PC-3 (cell line): ENCODE measurements at regions not wholly inside any gene's neighbourhood (a gene's known extent, or its start where the extent isn't known, plus 50 kb on each side); places are given as distances from the start of the nearest gene placed in this dataset.

Source experiments
- EZH2 ChIP-seq: fragments of 300-600 bp; sonication (generic); IDR thresholded peaks from one replicate; pipeline ENCODE4 v1.6.1; 2017; ENCODE audit warnings: antibody characterized with exemption, mild to moderate bottlenecking, low read length; ENCODE audit not compliant: unreplicated experiment
- TF ChIP-seq, protein P1 (sequence below): fragments of 300-600 bp; sonication (generic); conservative IDR thresholded peaks from 2 replicates; pipeline ENCODE4 v1.5.1; 2017; ENCODE audit warnings: antibody characterized with exemption, low read depth, mild to moderate bottlenecking, low read length

DNA sequence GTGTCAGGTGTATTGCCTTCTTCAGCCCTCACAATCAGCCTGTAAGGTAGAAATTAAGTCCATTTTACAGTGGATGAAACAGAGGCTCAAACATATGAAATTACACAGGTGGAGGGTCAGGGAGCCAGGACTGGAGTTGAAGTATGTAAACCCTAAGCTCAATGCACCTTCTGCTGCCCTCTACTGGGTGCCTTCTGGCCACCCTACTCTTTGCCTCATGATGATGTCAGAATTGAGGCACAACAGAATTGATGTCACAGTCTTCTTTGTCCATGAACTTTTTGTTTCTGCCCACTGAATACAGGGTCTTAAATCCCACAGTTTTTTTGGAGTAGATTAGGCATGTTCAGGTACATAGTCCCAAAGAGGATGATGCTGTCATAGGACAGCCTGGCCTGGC lies 400.8 kb upstream of the CHD6 start:
- TF ChIP-seq, protein P1, sequence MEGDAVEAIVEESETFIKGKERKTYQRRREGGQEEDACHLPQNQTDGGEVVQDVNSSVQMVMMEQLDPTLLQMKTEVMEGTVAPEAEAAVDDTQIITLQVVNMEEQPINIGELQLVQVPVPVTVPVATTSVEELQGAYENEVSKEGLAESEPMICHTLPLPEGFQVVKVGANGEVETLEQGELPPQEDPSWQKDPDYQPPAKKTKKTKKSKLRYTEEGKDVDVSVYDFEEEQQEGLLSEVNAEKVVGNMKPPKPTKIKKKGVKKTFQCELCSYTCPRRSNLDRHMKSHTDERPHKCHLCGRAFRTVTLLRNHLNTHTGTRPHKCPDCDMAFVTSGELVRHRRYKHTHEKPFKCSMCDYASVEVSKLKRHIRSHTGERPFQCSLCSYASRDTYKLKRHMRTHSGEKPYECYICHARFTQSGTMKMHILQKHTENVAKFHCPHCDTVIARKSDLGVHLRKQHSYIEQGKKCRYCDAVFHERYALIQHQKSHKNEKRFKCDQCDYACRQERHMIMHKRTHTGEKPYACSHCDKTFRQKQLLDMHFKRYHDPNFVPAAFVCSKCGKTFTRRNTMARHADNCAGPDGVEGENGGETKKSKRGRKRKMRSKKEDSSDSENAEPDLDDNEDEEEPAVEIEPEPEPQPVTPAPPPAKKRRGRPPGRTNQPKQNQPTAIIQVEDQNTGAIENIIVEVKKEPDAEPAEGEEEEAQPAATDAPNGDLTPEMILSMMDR = no peak
- no peak for TF ChIP-seq EZH2
